CD4-positive, alpha-beta memory T cell (primary cell): ENCODE measurements at regions not wholly inside any gene's neighbourhood (a gene's known extent, or its start where the extent isn't known, plus 50 kb on each side); places are given as distances from the start of the nearest gene placed in this dataset.
"Not testable (repeated sequence)": the region's sequence is repeated elsewhere in the genome, so short reads cannot be mapped to it uniquely, and the experiment has no call there.

ENCODE experiments used
- CTCF ChIA-PET: fragments of 350-600 bp; sonication (Branson Sonifier 250); formaldehyde crosslinking; loops from one replicate; lab custom pipeline; 2021; ENCODE audit warnings: inconsistent platforms; ENCODE audit not compliant: partially characterized antibody; lab: Charles Lee
- POLR2A ChIA-PET: fragments of 350-600 bp; sonication (Branson Sonifier 250); formaldehyde crosslinking; loops from one replicate; lab custom pipeline; 2021; ENCODE audit not compliant: partially characterized antibody; lab: Charles Lee
- DNase-seq, 5 donors: peaks; one replicate each; pipeline versions ENCODE4 v3.0.0 to v3.0.0-alpha.2; 2020 to 2022; ENCODE audit warnings: mixed read lengths in 1 of 5
- H3K27ac ChIP-seq: one replicate; pipeline ENCODE4 v1.7.0; 2013; ENCODE audit warnings: low read depth, low read length
- H3K27me3 ChIP-seq: 2 replicates; pipeline ENCODE4 v1.7.0; 2013; ENCODE audit warnings: mild to moderate bottlenecking, low read length, moderate library complexity; ENCODE audit not compliant: insufficient read depth
- H3K36me3 ChIP-seq: 2 replicates; pipeline ENCODE4 v1.7.0; 2013; ENCODE audit warnings: mild to moderate bottlenecking, low read length, moderate library complexity; ENCODE audit not compliant: insufficient read depth
- H3K4me1 ChIP-seq: 2 replicates; pipeline ENCODE4 v1.7.0; 2013; ENCODE audit warnings: mild to moderate bottlenecking, low read length, moderate library complexity; ENCODE audit not compliant: insufficient read depth
- H3K4me3 ChIP-seq, 2 donors: one replicate each; pipeline ENCODE4 v1.7.0; 2013; ENCODE audit warnings: low read length in 2 of 2, mild to moderate bottlenecking in 1 of 2
- H3K9me3 ChIP-seq, 2 donors: one replicate each; pipeline ENCODE4 v1.7.0; 2013; ENCODE audit warnings: low read length in 2 of 2, control low read depth in 1 of 2; ENCODE audit not compliant: control insufficient read depth in 1 of 2
- H3K27ac Mint-ChIP-seq, 7 donors: one replicate each; pipeline ENCODE4 v1.8.0; 2020 to 2021; ENCODE audit warnings: mixed read lengths in 7 of 7, mild to moderate bottlenecking in 6 of 7, inconsistent platforms in 3 of 7, moderate library complexity in 3 of 7
- H3K27me3 Mint-ChIP-seq, 2 donors: one replicate each; pipeline ENCODE4 v1.8.0; 2020 to 2021; ENCODE audit warnings: mixed read lengths in 2 of 2
- H3K36me3 Mint-ChIP-seq, 2 donors: one replicate each; pipeline ENCODE4 v1.8.0; 2020 to 2021; ENCODE audit warnings: mixed read lengths in 2 of 2, inconsistent platforms in 1 of 2, mild to moderate bottlenecking in 1 of 2
- H3K4me1 Mint-ChIP-seq, 4 donors: one replicate each; pipeline ENCODE4 v1.8.0; 2020 to 2021; ENCODE audit warnings: mixed read lengths in 4 of 4, mild to moderate bottlenecking in 1 of 4
- H3K4me3 Mint-ChIP-seq, 8 donors: one replicate each; pipeline ENCODE4 v1.8.0; 2020 to 2021; ENCODE audit warnings: mixed read lengths in 8 of 8, mild to moderate bottlenecking in 7 of 8, moderate library complexity in 6 of 8, inconsistent platforms in 3 of 8
- H3K9me3 Mint-ChIP-seq, 8 donors: one replicate each; pipeline ENCODE4 v1.8.0; 2020 to 2021; ENCODE audit warnings: mixed read lengths in 8 of 8, mild to moderate bottlenecking in 5 of 8, inconsistent platforms in 3 of 8, moderate library complexity in 1 of 8
- intact Hi-C: fragments of 100-400 bp; cut with micrococcal nuclease; formaldehyde crosslinking; loops from one replicate; pipeline ENCODE4 v1.15.1; 2023

DNA sequence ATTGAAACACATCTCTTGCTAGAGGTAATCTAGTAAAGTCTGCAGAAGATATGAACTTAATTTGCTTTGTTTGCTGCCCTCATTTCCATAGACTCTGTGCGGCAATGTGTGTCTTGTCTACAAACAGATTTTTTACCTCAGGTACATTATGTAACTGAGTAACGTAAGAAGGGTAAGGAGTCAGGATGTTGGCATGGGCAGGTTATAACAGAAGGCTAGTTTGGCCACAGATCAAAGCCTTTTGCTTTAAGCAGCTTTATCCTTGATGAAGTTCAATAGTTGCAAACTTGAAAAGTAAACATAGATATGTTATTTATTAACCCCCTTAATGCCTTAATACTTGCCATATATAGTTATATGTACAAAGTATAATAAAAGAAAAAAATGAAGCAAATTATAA is 391.6 kb upstream of the FKBP1C start:
- POLR2A ChIA-PET, result no interaction called here
- CTCF ChIA-PET, result no interaction called here
- Histone ChIP-seq H3K9me3 (no peaks in the 10 kb centered on the region), H3K4me3 (no peak overlapping the region), H3K27ac (no peak overlapping the region), H3K36me3 (no peaks in the 10 kb centered on the region), H3K4me1 (no peaks in the 10 kb centered on the region), H3K27me3 (no peaks in the 10 kb centered on the region)
- H3K27ac Mint-ChIP-seq, result no peak overlapping the region
- H3K9me3 Mint-ChIP-seq, result peaks cover 0 to 15% (median 9%) of the 10 kb centered on the region in 8 donors
- no peak for DNase-seq
- intact Hi-C loops, result no loop called here
- no peaks in the 10 kb centered on the region for H3K27me3 Mint-ChIP-seq
- no peak overlapping the region for H3K4me3 Mint-ChIP-seq
- no peaks in the 10 kb centered on the region for H3K36me3 Mint-ChIP-seq
- H3K4me1 Mint-ChIP-seq, result no peaks in the 10 kb centered on the region

DNA sequence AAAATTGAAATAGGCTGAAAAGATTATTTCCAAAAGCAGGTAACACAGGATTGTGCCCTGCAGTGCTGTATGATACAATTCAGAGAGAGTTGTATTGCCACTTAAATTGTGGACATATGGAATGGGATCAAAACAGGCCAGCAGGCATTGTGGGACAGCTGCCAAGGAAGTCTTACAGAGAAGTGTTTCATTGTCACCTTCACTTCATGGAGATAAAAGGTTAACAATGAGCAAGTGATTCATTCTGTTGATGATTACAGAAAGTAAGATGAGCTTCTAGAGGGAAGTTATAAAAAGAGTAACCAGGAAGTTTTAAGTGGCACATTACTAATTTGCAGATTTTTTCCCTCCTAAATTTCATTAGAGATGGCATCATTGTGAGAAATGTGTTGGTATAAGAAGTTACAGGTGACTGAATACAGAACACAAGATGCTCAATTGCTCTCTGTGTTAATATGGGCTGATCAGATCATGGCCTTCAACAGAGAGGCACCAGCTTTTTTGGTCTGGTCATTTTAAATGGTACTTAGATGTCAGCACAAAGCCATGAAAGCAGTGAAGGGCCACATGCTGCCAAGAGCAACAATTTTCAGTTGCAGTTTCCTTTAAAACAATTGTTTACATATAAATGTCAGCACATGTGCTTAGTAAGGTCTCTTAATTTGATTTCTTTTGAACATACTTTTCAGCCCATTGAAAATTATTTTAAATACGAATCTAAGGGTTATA is 402.5 kb upstream of the FKBP1C start:
- Histone ChIP-seq H3K9me3 (peaks cover 0 to 4% of the 10 kb centered on the region in 2 donors), H3K36me3 (no peaks in the 10 kb centered on the region), H3K4me3 (no peak overlapping the region), H3K27me3 (no peaks in the 10 kb centered on the region), H3K4me1 (no peaks in the 10 kb centered on the region), H3K27ac (no peak overlapping the region)
- no peaks in the 10 kb centered on the region for H3K36me3 Mint-ChIP-seq
- no peak for DNase-seq
- H3K27ac Mint-ChIP-seq, result no peak overlapping the region
- no peaks in the 10 kb centered on the region for H3K27me3 Mint-ChIP-seq
- H3K9me3 Mint-ChIP-seq, result peaks cover 0 to 10% (median under 1%) of the 10 kb centered on the region in 8 donors
- CTCF ChIA-PET, result no interaction called here
- H3K4me1 Mint-ChIP-seq, result no peaks in the 10 kb centered on the region
- H3K4me3 Mint-ChIP-seq, result no peak overlapping the region
- POLR2A ChIA-PET, result interaction anchor here (1.0 kb wide), 1 partner anchor 10 kb away, joined by 4 read pairs; no protein-coding TSS in a partner anchor
- intact Hi-C loops, result no loop called here

DNA sequence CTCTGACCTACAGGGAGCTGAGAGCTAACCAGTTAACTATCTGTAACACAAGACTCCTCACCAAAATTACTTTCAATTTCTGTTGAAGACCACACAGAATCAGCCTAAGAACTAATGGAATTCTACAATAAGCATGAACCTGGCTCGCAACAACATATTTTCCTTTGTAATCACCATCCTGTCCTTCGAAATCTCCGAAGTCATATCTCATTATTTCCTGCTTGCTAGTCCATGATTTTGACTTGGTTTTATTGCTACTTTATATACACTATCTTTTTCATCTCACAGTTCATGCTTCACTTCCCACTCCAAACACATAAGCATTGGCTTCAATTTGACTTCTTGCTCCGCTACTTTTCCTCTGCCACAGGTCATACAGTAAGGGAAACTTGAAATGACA is 405.8 kb upstream of the FKBP1C start:
- Mint-ChIP-seq H3K27ac (no peak overlapping the region), H3K27me3 (no peaks in the 10 kb centered on the region), H3K9me3 (peaks cover 2 to 19% (median 6%) of the 10 kb centered on the region in 8 donors), H3K4me3 (no peak overlapping the region), H3K4me1 (no peaks in the 10 kb centered on the region), H3K36me3 (no peaks in the 10 kb centered on the region)
- CTCF ChIA-PET, result no interaction called here
- intact Hi-C loops, result no loop called here
- POLR2A ChIA-PET, result no interaction called here
- peaks cover 0 to 4% of the 10 kb centered on the region in 2 donors for H3K9me3 ChIP-seq
- H3K4me1 ChIP-seq, result no peaks in the 10 kb centered on the region
- no peaks in the 10 kb centered on the region for H3K27me3 ChIP-seq
- no peak overlapping the region for H3K4me3 ChIP-seq
- H3K36me3 ChIP-seq, result no peaks in the 10 kb centered on the region
- H3K27ac ChIP-seq, result no peak overlapping the region
- DNase-seq, result no peak

DNA sequence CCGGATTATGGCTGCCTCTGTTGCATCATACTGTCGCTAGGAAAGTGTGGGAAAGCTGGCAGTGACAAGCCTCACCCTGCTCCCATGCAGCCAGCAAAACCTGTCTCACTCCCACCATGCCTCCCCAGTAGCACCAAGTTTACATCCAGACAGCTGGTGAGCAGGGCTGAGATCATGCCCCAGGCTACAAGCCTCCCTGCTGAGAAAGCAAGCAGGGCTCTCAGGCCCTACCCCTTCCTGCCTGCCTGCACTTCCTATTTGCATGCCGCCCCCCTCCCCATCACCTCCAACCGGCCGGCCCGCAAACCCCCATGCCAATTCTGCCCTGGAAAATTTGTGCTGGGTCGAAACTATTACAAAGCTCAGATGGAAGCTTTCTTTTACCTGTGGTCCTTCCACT is 408.2 kb upstream of the FKBP1C start:
- DNase-seq, result no peak
- no peak overlapping the region for H3K27ac ChIP-seq
- Mint-ChIP-seq H3K27ac (no peak overlapping the region), H3K4me1 (no peaks in the 10 kb centered on the region), H3K4me3 (no peak overlapping the region), H3K27me3 (no peaks in the 10 kb centered on the region), H3K36me3 (no peaks in the 10 kb centered on the region), H3K9me3 (peaks cover 2 to 19% (median 5%) of the 10 kb centered on the region in 8 donors)
- H3K4me3 ChIP-seq, result no peak overlapping the region
- intact Hi-C loops, result no loop called here
- ChIA-PET CTCF (no interaction called here), POLR2A (no interaction called here)
- H3K36me3 ChIP-seq, result no peaks in the 10 kb centered on the region
- no peaks in the 10 kb centered on the region for H3K27me3 ChIP-seq
- H3K9me3 ChIP-seq, result peaks cover 0 to 4% of the 10 kb centered on the region in 2 donors
- no peaks in the 10 kb centered on the region for H3K4me1 ChIP-seq

DNA sequence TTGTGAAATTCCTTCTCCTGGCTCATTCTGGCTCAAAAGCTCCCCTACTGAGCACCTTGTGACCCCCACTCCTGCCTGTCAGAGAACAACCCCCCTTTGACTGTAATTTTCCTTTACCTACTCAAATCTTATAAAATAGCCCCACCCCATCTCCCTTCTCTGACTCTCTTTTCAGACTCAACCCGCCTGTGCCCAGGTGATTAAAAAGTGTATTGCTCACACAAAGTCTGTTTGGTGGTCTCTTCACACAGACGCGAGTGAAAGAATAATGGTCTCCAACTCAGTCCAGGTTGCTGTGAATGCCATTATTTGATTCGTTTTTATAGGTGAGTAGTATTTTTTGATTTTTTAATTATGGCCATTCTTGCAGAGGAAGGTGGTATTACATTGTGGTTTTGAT is 414.1 kb upstream of the FKBP1C start:
- Histone ChIP-seq H3K27me3 (no peaks in the 10 kb centered on the region), H3K4me1 (no peaks in the 10 kb centered on the region), H3K36me3 (no peaks in the 10 kb centered on the region), H3K27ac (no peak overlapping the region), H3K9me3 (no peaks in the 10 kb centered on the region), H3K4me3 (no peak overlapping the region)
- H3K27me3 Mint-ChIP-seq, result no peaks in the 10 kb centered on the region
- intact Hi-C loops, result no loop called here
- no peak overlapping the region for H3K27ac Mint-ChIP-seq
- CTCF ChIA-PET, result no interaction called here
- H3K4me1 Mint-ChIP-seq, result no peaks in the 10 kb centered on the region
- POLR2A ChIA-PET, result no interaction called here
- H3K9me3 Mint-ChIP-seq, result peaks cover 2 to 18% (median 9%) of the 10 kb centered on the region in 8 donors
- no peak for DNase-seq
- no peak overlapping the region for H3K4me3 Mint-ChIP-seq
- no peaks in the 10 kb centered on the region for H3K36me3 Mint-ChIP-seq

DNA sequence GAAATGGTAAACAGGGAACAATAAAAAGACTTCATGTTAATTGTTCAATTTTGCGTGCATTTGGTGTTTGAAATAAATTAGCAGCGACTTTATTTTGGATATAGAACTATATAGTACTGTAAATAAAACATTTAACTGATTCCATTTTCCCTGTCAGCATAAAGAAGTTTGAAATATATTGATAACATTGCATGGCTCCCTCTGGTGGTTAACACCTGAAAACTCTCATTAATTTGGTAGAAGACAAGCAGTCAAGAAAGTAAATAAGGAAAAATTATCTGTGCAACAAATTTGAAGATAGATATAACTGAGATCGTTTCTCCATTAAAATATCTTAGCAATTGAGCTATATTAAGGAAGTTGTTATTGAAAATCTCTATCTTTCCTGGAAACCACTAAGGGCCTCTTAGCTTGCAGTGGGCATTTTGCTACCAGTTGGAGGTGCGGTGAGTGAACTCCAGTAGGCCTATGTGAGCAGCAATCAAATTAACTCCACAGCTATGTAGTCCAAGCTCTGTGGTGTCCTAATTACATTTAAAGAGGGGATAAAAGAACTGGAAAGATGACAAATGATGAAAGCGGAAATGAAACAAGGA is 435.7 kb upstream of the FKBP1C start:
- ChIA-PET CTCF (no interaction called here), POLR2A (no interaction called here)
- no peak for DNase-seq
- H3K4me1 Mint-ChIP-seq, result no peaks in the 10 kb centered on the region
- no peak overlapping the region for H3K4me3 ChIP-seq
- no peak overlapping the region for H3K27ac Mint-ChIP-seq
- H3K27me3 ChIP-seq, result no peaks in the 10 kb centered on the region
- intact Hi-C loops, result no loop called here
- no peak overlapping the region for H3K27ac ChIP-seq
- H3K36me3 Mint-ChIP-seq, result no peaks in the 10 kb centered on the region
- no peaks in the 10 kb centered on the region for H3K9me3 ChIP-seq
- no peaks in the 10 kb centered on the region for H3K36me3 ChIP-seq
- H3K9me3 Mint-ChIP-seq, result peaks cover 0 to 5% (median 3%) of the 10 kb centered on the region in 8 donors
- H3K27me3 Mint-ChIP-seq, result no peaks in the 10 kb centered on the region
- no peak overlapping the region for H3K4me3 Mint-ChIP-seq
- H3K4me1 ChIP-seq, result no peaks in the 10 kb centered on the region

DNA sequence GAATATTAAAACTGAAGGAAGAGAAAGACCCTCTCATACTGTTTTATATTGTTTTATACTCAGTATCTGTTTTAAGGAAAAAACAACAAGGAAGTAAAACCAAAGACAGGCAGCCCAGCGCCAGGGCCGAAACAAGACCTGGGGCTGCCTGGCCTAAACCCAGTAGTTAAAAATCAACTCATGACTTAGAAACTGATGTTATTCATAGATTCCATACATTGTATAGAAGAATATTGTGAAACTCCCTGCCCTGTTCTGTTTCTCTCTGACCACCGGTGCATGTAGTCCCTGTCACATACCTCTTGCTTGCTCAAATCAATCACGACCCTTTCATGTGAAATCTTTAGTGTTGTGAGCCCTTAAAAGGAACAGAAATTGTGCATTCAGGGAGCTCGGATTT is 445.1 kb upstream of the FKBP1C start:
- H3K9me3 Mint-ChIP-seq, result peaks cover 0 to 20% (median 5%) of the 10 kb centered on the region in 8 donors
- H3K27me3 ChIP-seq, DNase-seq, H3K9me3 ChIP-seq, H3K27me3 Mint-ChIP-seq, POLR2A ChIA-PET, intact Hi-C loops, H3K27ac ChIP-seq, CTCF ChIA-PET, H3K4me3 Mint-ChIP-seq, H3K4me1 Mint-ChIP-seq, H3K4me1 ChIP-seq, H3K36me3 ChIP-seq, H3K36me3 Mint-ChIP-seq, H3K27ac Mint-ChIP-seq, H3K4me3 ChIP-seq: not testable (repeated sequence)
